ENCODE measurements at regions not wholly inside any gene's neighbourhood (a gene's known extent, or its start where the extent isn't known, plus 50 kb on each side); places are given as distances from the start of the nearest gene placed in this dataset.

DNA sequence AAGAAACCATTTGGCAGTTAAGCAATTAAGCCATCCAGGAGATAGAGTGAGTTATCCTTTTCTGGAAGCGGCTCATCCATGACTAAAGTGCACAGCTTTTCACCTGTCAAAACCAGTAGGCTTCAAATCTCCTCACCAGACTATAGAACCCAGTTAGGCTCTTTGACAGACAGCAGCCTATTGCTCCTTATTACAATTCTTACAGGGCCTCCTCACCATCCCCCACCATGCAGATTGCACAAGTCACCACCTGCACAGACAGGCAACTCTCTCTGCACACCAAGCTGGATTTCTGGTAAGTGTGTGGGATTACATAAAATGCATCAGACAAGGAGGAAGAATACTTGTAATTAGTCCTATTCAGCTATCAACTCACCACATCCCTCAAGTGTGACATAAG is 301.6 kb downstream of the SNX13 start:
- FAIRE-seq, result no peak
- no peak for DNase-seq (ENCODE audit: insufficient read length, low spot score)
- TF ChIP-seq CTCF (IDR thresholded peaks at IDR 0.05; ENCODE audit: insufficient read depth, missing control alignments), result no peak

GRCh38 chr7:17640730-17641377 is 299.4 kb downstream of the SNX13 start:
- FAIRE-seq, result no peak
- no peak for DNase-seq (ENCODE audit: insufficient read length, low spot score)
- TF ChIP-seq CTCF (IDR thresholded peaks at IDR 0.05; ENCODE audit: insufficient read depth, missing control alignments), result peak; percentile 54

GRCh38 chr7:17645500-17645899 is 294.8 kb downstream of the SNX13 start:
- FAIRE-seq (no peak), DNase-seq (ENCODE audit: insufficient read length, low spot score) (no peak)
- no peak for TF ChIP-seq CTCF (IDR thresholded peaks at IDR 0.05; ENCODE audit: insufficient read depth, missing control alignments)

DNA sequence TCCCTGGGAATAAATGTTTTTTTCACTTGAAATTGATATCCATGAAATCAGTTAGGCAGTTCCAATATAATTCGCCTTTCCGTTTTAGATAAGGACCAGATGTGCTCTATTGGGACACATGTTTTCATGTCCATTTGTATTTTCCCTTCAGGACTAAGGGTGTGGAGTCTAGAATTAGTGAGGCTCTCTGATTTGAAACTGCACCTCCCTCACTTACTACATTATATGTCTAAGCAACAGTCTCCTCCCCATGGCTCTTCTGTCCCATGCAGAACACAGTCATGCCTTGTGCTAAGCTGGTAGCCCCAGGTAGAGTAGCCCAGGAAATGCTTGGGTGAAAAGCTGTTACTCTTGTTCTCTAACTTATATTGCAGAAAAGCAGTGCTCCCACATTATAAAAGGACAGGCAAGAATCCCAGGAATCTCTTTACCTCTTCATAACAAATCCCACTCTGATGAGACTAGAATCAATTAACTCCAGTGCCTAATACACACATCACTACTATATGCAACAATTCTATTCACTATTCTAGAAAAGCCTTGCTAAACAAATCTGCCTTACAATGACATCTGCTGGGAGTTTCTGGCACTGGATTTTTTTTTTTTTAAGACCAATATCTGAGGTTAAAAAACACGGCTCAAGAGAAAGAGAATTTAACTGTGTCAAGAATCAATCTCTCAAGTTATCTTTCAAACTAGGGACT is 293.9 kb downstream of the SNX13 start:
- peak; percentile 24 for TF ChIP-seq CTCF (IDR thresholded peaks at IDR 0.05; ENCODE audit: insufficient read depth, missing control alignments)
- FAIRE-seq (no peak), DNase-seq (ENCODE audit: insufficient read length, low spot score) (no peak)

DNA sequence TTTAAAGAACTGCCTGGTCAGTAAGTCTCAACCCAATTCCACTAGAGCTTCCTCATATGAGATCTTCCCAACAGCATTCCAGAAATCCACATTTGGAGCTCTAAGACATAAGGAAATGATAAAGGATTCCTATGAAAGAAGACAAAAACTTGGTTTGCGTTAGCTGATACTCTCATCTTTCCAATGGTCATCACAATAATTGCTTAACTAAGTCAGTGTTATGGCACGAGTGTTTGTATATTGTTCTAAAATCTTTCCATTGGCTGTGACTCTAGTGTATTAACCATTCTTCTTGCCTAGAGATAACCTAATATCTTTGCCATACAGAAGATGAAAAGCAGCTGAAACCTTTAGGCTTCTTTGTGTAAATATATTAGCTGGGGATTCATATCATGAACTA is 289.0 kb downstream of the SNX13 start:
- no peak for TF ChIP-seq CTCF (IDR thresholded peaks at IDR 0.05; ENCODE audit: insufficient read depth, missing control alignments)
- FAIRE-seq (no peak), DNase-seq (ENCODE audit: insufficient read length, low spot score) (no peak)

GRCh38 chr7:17651863-17652385 is 288.4 kb downstream of the SNX13 start:
- TF ChIP-seq CTCF (IDR thresholded peaks at IDR 0.05; ENCODE audit: insufficient read depth, missing control alignments), result no peak
- DNase-seq (ENCODE audit: insufficient read length, low spot score) (no peak), FAIRE-seq (no peak)

DNA sequence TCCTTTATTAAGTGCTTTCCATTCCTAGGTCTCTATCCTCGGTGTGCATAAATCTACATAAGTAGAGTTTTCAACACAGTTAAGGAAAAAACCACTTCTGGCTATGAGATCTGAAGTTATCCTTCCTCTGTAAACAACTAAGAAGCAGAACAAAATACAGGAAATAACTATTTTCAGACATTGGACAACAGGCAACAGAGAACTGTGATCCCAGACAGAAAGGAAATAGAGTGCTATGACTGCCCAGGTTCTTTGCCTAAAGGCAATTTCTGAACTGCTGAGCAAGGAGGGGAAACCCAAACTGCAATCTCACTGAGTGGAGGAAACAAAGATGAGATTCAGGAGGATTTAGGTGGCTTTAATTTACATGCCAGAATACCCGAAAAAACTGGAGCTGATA is 285.4 kb downstream of the SNX13 start:
- DNase-seq (ENCODE audit: insufficient read length, low spot score) (no peak), FAIRE-seq (no peak)
- TF ChIP-seq CTCF (IDR thresholded peaks at IDR 0.05; ENCODE audit: insufficient read depth, missing control alignments), result no peak
